ENCODE measurements at regions not wholly inside any gene's neighbourhood (a gene's known extent, or its start where the extent isn't known, plus 50 kb on each side); places are given as distances from the start of the nearest gene placed in this dataset.

GRCh38 chr2:217689053-217689452 is 313.7 kb downstream of the TNS1 start:
- DNase-seq (ENCODE audit: low spot score): no peak

- no peak for DNase-seq (ENCODE audit: low spot score)
Observed at GRCh38 chr2:217688494-217688893, 314.3 kb downstream of the TNS1 start.

- DNase-seq (ENCODE audit: low spot score): no peak
Observed at GRCh38 chr2:217687771-217688170, 315.0 kb downstream of the TNS1 start.

GRCh38 chr2:217685255-217685605 is 317.6 kb downstream of the TNS1 start:
- peak; percentile 36 for DNase-seq (ENCODE audit: low spot score)

GRCh38 chr2:217684431-217685254 is 318.2 kb downstream of the TNS1 start:
- no peak for DNase-seq (ENCODE audit: low spot score)

GRCh38 chr2:217683106-217683870 is 319.5 kb downstream of the TNS1 start:
- DNase-seq (ENCODE audit: low spot score): no peak

- no peak for DNase-seq (ENCODE audit: low spot score)
Observed at GRCh38 chr2:217681791-217682190, 321.0 kb downstream of the TNS1 start.

- DNase-seq (ENCODE audit: low spot score): peak; percentile 13
Observed at GRCh38 chr2:217680381-217680780, 322.4 kb downstream of the TNS1 start.

- DNase-seq (ENCODE audit: low spot score): no peak
Observed at GRCh38 chr2:217673627-217674026, 329.2 kb downstream of the TNS1 start.

GRCh38 chr2:217672472-217672871 is 330.3 kb downstream of the TNS1 start:
- no peak for DNase-seq (ENCODE audit: low spot score)

GRCh38 chr2:217671871-217672270 is 330.9 kb downstream of the TNS1 start:
- DNase-seq (ENCODE audit: low spot score): no peak

GRCh38 chr2:217671075-217671474 is 331.7 kb downstream of the TNS1 start:
- DNase-seq (ENCODE audit: low spot score): no peak

- DNase-seq (ENCODE audit: low spot score): no peak
Observed at GRCh38 chr2:217669831-217670230, 333.0 kb downstream of the TNS1 start.

GRCh38 chr2:217667512-217667911 is 335.3 kb downstream of the TNS1 start:
- no peak for DNase-seq (ENCODE audit: low spot score)

- DNase-seq (ENCODE audit: low spot score): no peak
Observed at GRCh38 chr2:217667035-217667434, 335.8 kb downstream of the TNS1 start.

- no peak for DNase-seq (ENCODE audit: low spot score)
Observed at GRCh38 chr2:217666338-217666737, 336.5 kb downstream of the TNS1 start.

- no peak for DNase-seq (ENCODE audit: low spot score)
Observed at GRCh38 chr2:217664761-217665160, 338.0 kb downstream of the TNS1 start.

- no peak for DNase-seq (ENCODE audit: low spot score)
Observed at GRCh38 chr2:217662984-217663602, 339.7 kb downstream of the TNS1 start.

GRCh38 chr2:217661378-217661777 is 341.4 kb downstream of the TNS1 start:
- DNase-seq (ENCODE audit: low spot score): no peak

GRCh38 chr2:217660423-217660822 is 342.4 kb downstream of the TNS1 start:
- DNase-seq (ENCODE audit: low spot score): no peak

GRCh38 chr2:217658806-217659205 is 344.0 kb downstream of the TNS1 start:
- DNase-seq (ENCODE audit: low spot score): no peak

GRCh38 chr2:217657252-217657651 is 345.5 kb downstream of the TNS1 start:
- DNase-seq (ENCODE audit: low spot score): no peak

GRCh38 chr2:217656316-217656715 is 346.5 kb downstream of the TNS1 start:
- no peak for DNase-seq (ENCODE audit: low spot score)

Measured in iPS-NIHi11 (cell line).